ENCODE measurements at regions not wholly inside any gene's neighbourhood (a gene's known extent, or its start where the extent isn't known, plus 50 kb on each side); places are given as distances from the start of the nearest gene placed in this dataset.

DNA sequence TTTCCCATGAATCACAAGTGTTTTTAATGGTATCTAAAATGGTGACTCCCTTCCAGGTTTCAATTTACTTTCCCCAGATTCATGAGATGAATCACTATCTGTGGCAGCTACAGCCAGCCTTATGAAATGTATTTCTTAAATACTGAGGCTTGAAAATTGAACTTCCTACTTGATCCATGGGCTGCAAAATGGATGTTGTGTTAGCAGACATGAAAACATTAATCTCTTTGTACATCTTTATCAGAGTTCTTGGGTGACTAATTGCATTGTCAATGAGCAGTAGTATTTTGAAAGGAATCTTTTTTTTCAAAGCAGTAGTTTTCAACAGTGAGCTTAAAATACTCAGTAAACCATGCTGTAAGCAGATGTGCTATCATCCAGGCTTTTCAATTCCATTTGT lies 250.8 kb downstream of the SLC6A15 start:
- no peak for DNase-seq

DNA sequence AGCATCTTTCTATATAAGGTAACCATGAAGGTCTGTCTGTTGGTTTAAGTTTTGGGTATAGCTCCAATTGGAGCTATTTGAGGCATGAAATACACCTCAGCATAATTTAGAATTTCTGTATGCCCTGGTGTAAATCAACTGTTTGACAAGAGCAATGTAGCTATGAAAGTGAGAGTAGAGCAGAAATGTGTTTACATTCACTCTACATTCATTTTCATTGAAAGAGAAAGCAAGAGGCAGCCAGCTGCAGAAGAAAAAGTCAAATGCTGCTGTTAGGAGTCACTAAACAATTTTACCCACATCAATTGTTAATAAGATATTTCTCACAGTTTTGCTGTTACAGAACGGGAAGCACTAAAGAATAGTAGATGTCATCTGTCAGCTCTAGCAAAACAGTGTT lies 252.5 kb downstream of the SLC6A15 start:
- no peak for DNase-seq

DNA sequence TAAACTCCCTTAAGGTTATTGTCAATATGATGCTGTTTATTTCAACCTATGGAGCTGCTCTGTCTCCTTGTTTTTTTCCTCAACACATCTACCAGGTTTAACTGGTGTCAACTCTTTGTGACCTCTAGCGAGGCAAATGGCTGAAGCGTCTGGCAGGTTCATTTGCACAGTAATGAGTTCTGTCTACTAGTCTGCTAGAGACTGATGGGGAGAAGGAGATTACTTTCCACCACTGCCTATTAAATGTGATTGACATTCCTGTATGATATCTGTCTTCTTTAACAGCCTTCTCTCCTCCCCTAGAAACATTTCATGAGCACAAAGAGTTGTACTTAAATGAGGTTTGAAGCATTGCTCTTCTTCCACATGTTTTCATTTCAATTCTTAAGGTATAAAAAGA lies 253.7 kb downstream of the SLC6A15 start:
- DNase-seq, result no peak

DNA sequence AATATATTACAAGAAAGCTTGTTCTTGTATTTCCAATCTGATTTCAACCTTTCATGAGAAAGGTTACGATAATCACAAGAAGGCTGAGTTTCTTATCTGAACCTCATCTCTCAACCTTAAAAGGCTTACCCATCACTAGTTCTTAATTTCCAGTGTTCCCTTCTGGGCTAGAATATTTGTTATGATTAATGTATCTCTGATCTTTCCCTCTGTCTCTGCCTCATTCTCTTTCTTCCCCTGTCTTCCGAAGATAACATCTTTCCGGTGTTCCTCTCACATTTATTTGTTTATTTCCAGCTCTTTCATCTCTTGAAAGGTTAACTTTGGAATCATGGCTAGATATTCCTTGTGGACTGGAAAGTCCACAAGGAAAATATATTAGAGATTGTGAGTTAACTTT lies 255.9 kb downstream of the SLC6A15 start:
- no peak for DNase-seq

DNA sequence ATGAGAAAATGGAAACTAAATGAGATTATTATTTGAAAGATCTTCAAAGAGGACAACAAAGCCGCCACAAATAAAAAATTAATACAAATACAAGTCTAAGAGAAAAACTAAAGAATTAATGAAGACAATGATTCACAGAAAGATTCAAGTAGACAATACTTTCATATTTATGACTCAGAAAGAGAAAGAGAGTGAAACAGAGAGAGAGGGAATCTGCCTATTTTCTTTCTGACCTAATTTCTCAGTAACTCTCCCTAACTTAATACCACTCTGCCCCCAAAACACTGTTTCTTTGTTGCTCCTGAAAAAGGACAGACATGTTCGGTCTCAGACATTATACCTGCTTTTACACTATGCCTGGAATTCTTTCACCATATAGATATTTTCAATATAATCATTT lies 259.1 kb downstream of the SLC6A15 start:
- no peak for DNase-seq

DNA sequence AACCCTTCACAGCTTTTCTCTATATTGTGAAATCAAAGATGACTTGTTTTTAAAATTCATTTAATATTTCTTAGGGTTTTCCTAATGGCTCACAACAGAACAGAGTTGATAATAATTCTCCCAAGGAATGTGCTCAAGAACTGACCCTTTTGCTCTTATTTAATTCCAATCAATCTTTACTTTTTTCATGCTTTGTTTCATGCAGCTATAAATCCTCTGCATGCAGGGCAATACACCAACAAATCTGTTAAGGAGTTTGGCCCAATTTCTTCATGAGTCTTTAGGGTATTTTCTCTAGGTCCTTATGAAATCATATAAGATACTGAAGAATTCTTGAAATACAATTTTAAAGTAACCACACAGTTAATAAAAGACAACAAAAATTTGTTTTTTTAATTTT lies 264.2 kb downstream of the SLC6A15 start:
- no peak for DNase-seq

DNA sequence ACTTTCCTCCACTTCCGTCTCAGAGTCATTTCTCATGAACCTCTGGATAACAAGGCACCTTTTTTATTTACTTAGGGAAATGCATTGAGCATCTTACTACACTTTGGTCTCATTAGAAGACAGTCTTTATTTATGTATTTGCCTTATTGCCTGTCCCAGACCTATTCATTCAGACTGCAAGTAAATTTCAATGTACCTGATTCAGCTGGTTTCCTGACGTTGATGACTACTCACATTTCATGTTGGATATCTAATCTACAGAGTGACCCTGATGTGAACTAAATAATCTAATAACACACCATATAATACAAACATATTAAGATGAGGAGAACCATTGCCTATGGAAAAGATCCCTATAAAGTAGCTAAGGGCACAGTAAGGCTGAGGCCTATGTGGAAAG lies 267.7 kb downstream of the SLC6A15 start:
- DNase-seq, result no peak

DNA sequence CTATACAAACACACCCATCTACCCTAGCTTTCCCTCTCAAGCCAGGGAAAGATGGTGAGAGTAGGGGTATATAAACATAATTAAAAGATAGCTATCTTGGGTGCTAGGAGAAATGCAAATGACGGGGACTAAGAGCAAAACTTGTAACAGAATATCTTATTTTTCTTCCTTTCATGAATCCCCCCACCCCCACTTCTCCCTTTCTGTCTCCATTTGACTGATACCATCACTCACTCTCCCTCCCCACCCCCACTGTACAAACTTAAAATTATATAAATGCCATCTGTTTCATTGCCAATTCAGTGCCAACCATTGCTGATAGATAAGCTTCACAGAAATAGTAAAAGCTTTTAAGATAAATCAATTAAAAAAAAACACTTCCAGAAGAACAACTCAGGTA lies 268.6 kb downstream of the SLC6A15 start:
- DNase-seq, result no peak

DNA sequence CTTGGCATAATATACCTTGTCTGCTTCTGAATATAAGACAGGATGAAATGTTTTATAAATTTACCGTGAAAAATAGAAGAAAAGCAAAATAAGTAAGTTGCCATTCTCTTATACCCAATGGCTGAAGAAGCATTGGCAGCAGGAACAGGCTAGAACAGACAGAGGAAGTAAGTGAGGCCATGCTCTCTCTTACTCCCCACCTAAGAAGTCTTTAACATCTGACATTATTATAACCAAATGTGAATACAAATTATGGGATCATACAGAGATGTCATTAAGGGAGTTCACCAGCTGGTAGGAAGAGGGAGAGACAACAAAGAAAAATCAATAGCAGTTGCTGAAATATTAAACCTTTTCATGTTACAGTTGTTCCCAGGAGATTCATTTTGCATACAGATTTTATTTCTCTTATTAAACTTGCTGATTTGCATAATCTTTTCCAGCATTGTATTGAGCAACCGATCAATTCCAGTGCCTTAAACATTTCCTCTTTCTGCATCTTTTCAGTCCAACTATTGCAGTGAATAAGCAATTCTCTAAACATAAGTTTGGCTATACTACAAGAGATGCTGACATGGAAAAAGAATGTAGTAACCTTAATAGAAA lies 270.6 kb downstream of the SLC6A15 start:
- DNase-seq, result no peak

DNA sequence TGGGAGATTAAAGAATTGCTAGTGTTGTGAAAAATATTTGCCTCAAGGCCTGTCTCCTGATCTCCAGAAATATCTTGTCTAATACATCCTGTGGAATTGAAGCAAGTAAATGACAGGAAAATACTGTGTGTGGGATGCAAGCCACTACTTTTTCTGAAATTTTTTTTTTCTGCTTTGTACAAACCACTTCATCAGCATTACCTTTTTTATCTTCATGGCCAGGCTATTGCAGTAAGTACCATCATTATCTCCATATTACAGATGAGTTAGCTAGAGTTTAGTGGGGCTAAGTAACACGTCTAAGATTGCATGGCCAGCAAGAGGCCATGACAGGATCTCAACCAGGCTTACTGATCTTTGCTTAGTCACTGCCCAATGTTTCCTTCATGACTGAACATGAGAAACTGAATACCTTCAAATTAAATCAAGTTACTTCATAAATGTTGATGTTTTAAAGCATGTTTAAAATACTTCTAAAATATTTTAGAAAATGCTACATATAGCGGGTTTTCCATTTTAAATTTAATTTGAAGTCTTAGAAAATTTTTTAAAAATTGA lies 273.7 kb downstream of the SLC6A15 start:
- no peak for DNase-seq

DNA sequence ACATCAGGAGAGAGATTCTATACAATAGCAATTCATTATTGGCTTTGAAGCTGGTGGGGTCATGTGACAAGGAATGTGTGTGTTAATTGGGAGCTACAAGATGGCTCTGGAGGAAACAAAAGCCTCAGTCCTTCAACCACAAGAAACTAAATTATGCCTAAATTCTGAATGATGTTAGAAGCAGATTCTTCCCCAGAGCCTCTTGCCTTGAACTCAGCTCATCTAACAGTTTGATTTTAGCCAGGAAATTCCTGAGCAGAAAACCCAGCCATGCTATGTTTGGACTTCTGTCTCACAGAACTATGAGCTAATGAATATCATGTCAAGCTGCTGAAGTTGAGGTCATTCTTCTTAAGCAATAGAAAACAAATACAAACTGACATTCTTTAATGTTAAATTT lies 274.7 kb downstream of the SLC6A15 start:
- DNase-seq, result no peak

DNA sequence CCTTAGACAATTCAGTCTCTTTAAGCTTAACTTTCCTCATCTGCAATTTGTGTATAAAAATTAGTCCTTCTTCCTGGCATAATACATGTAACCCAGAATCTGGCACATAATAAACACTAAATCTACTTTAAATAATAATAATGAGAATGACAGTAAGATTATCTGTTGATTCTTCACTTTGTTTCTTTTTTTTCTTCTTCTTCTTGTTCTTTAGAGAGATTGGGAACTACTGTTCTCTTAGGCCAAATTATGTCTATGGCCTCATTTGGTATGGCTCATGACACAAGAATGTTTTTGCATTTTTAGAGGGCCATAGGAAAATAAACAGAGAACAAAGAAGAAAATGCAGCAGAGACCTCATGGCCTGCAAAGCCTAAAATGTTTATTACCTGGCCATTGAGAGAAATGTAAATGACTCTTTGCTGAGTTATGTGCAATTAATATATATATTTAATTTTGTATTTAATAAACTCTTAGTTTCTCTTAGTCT lies 275.8 kb downstream of the SLC6A15 start:
- no peak for DNase-seq

DNA sequence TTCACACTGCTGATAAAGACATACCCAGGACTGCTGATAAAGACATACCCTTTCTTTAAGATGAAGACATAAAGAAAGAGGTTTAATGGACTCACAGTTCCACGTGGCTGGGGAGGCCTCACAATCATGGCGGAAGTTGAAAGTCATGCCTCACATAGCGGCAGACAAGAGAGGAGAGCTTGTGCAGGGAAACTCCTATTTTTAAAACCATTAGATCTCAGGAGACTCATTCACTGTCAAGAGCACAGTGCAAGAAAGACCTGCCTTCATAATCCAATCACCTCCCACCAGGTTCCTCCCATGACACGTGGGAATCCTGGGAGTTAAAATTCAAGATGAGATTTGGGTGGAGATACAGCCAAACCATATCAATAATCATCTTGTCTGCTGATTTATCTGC lies 278.1 kb downstream of the SLC6A15 start:
- DNase-seq, result no peak

DNA sequence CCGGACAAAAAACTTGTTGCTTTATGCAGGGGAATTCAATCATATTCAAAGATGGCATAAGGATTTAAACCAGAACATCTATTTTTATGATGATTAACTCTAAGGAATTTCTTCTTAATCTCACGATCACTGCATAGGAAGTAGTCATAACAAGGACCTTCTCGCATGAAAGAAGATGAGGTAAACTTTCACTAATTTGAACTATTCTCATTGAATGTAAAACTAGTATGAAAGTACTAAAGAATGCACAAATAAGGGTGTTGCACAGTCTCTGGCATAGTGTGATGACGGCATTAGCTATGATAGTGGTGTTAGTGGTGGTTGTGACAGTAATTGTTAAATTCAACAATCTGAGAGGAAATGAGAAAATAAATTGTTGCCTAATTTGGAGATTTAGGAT lies 280.0 kb downstream of the SLC6A15 start:
- DNase-seq, result no peak

DNA sequence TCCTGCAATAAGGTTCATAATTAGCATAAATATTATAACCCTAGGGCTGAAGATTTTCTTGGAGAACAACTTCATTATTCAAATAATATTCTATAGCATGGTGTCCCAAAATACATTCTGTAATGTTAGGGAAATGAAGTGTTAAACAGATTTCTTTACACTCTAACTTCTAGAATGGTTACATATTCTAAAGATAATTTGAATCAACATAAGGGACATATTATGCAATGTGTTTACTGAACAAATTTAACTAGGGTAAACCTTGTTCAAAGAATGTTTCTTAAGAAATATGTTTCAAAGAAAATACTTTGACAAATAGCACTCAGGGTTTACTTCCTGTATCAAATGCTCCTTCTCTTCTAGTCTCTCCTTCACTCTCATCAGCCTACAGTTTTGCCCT lies 281.6 kb downstream of the SLC6A15 start:
- DNase-seq, result no peak

DNA sequence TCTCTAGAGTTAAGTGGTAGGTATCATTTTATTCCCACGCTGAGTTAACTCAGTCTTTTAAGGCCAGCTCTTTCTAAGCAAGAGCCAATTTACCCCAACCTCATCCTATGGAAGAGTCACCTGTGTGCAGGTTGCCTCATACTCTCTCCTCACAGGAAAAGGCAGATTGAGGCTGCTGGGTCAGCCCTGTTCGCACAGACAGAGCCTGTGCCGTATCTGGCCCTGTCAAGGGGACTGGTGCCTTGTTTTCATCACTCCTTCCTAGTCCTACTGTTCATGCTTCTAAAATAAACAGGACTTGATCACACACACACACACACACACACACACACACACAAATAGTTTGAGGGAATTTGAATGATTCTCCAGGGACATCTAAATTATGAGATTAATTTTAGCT lies 285.0 kb downstream of the SLC6A15 start:
- no peak for DNase-seq

DNA sequence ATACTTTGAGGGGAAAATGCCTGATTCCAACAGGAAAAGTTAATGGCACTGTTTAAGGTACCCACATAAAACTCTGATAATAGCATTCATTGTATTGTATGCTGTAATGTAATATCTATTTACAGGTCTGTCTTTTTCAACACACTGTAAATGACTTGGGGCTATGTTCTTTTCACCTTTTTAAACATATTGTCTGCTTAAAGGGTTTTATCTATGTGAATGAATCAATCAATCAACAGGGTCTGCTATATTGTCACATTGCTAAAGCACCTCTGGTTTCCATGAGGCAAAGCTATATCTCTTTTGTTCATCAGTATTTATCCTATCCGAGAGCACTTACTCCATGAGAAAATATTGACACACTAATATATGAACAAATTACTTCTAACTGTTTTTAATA lies 288.0 kb downstream of the SLC6A15 start:
- no peak for DNase-seq

DNA sequence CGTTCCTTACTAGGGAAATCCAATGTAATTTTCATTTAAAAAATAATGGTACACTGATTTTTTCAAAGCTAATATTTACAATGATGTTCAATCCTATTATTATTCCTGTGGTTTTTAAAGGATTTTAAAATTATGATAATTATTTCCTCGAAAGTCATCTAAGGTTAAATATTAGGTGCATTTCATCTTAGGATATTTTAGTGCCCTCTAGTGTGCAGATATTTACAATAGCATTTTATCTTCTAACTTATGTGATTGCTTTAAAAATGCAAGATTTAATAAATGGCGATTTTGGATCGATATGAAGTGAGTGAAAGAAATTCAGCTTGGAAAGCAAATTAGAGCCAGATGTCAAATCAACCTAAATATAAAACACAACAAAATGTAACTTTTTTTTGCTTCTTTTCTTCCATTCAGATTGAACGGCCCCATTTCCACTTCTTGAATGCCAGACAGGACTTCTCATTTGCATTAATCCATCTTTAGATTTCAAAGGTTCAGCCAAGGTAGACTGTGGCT lies 293.5 kb downstream of the SLC6A15 start:
- DNase-seq, result no peak

DNA sequence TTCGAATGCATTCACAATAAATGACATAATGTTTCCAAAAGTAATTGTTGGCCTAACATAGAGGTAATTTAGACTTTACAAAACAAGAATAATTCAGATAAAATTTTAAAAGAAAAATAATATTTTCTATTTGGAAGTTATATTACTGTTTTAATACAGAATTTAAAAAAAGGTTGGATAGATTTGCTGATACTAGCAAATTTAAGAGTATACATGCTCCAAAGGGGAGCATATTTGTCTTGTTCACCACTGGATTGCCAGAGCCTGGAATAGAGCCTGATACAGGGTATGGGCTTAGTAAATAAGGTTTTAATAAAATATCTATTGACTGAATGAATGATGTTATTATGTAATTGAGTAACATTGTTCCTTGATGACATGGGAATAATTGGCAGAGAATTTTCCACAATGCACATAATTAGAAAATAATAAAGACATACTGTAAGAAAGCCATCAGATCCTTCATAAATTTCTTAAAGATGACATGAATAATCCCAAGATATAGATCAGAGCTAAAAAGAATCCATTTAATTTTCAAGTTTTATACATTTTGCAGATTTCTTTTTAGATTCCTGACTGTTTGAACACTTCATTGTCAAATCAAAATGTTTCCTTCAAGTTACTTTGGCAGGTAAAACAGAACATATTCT lies 305.3 kb downstream of the SLC6A15 start:
- no peak for DNase-seq

DNA sequence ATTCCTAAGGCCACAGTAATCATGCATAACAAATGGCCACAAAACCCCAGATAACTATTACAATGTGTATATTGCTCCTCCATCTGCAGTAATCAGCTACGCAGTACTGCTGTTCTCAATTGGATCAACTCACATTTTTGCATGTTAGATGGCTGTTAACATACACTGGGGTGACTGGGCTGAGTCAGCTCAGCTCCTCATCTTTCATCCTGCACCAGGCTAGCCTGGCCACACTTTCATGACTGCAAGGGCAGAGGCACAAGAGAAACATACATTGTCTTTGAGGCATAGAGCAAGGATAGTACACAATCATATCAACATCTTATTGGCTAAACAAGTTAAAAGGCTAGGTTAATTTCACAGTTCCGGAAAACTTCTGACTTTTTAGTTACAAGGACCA lies 306.6 kb downstream of the SLC6A15 start:
- no peak for DNase-seq

DNA sequence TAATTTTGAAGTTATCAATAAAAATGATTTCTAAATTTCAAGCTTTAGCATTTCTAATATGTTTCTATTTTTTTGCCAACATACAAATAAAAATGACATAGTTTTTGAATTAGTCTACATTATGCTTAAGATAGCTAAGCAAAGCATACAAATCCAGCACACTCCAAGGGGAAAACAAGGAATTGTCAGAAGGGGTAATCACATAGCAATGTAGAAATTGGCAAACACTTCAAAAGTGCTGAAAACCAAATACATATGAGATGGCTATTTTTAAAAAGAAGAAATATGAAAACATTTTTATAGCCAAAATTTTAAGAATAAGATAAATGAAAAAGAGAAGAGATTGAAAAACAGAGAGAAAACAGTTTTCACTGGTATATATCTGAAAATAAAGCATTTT lies 308.0 kb downstream of the SLC6A15 start:
- no peak for DNase-seq

DNA sequence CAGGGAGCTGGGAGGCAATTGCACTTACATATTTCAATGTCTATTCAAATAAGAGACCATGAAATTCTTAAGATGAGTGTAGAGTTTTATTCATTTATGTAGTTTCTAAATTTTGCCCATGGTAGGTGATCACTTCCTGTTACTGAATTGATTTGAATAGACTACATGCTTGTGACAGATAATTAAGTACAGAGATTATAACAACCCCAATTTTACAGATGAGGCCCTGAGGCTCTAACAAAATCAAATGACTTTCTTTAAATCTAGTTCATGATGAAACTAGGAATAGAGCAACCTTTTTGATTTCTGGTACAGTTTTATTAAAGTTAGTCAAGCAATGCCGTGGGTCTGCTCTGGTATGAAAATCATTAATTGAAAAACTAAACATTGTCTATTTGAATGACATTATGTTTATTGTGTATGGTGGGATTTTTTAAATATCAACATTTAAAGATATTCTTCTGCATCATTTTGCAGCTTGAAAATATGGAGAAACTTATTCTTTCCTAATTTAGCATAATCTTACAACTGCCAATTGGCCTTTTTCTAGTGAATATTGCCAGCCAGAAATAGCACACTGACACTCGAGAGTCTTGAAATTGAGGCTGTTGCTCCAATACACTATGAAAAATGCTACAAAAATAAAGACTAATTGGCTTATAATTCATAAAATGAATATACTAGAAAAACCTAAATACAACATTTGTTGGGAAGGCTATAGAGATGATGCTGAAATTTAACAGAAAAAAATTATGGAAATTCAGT lies 308.9 kb downstream of the SLC6A15 start:
- no peak for DNase-seq

DNA sequence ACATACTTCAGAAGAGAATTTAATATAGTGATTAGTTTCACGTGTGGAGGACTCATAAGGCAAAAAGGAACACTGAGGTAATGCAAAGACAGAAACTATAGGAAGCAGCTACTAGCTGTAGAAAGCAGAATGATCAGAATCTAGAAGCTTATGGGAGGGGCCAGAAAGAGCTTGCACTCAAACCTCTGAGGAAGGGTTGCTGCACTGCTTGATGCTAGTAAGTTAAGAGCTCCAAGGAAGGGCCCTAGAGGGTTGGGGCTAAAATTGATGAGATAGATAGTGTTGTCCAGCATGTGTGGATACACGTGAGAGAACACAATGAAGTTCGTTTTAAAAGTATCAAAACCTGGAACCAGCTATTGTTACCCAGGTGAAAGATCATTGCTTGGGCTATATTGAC lies 311.1 kb downstream of the SLC6A15 start:
- no peak for DNase-seq

DNA sequence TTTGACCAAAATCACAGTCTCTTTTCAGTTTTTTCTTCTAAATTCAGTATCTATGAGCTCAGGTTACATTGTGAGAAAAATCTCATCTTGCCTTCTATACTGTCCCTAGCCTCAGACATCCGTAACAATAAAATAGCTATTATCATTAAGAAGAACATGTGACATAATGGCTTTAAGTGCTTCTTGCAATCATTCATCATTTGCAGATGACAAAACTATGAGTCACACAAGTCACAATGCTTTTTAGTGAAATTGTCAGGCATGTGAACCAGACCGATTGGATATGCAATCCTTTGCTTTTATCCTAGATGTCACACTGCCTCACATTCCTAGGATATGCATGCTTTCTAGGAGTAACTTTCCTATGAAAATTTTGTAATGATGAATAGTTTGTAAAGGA lies 313.1 kb downstream of the SLC6A15 start:
- DNase-seq, result no peak
